A673 (cell line): ENCODE measurements at regions not wholly inside any gene's neighbourhood (a gene's known extent, or its start where the extent isn't known, plus 50 kb on each side); places are given as distances from the start of the nearest gene placed in this dataset.

Experiments
- BruUV-seq: library from RNA; stranded (reverse); fragments of 400-500 nt; replicated peaks from 2 replicates; lab custom pipeline; 2021; lab: Mats Ljungman, UMichigan
- CTCF ChIA-PET: fragments of 300-600 bp; sonication (Branson Sonifier 250); formaldehyde crosslinking; loops from one replicate; lab custom pipeline; 2022; ENCODE audit warnings: antibody characterized with exemption; lab: Charles Lee
- POLR2A ChIA-PET: fragments of 300-600 bp; sonication (Branson Sonifier 250); formaldehyde crosslinking; loops from one replicate; lab custom pipeline; 2022; ENCODE audit warnings: antibody characterized with exemption; ENCODE audit not compliant: low non-redundant PET; lab: Charles Lee
- DNase-seq: peaks from one replicate; pipeline ENCODE4 v3.0.0-alpha.2; 2015; ENCODE audit warnings: low spot score
- H3K27ac ChIP-seq: fragments of 200-600 bp; sonication (generic); 2 replicates; pipeline ENCODE4 v1.5.1; 2016; ENCODE audit warnings: mixed run types, low read depth, mild to moderate bottlenecking, mixed read lengths, antibody characterized with exemption, low read length; ENCODE audit not compliant: poor library complexity, severe bottlenecking
- H3K27me3 ChIP-seq: fragments of 200-600 bp; sonication (generic); replicated peaks from 2 replicates; pipeline ENCODE4 v1.6.1; 2017; ENCODE audit warnings: mixed run types, low read depth, mild to moderate bottlenecking, mixed read lengths, antibody characterized with exemption, low read length; ENCODE audit not compliant: insufficient read depth, poor library complexity
- H3K36me3 ChIP-seq: fragments of 200-600 bp; sonication (generic); 2 replicates; pipeline ENCODE4 v1.6.1; 2016; ENCODE audit warnings: mixed run types, mild to moderate bottlenecking, mixed read lengths, antibody characterized with exemption, low read length; ENCODE audit not compliant: insufficient read depth, poor library complexity, severe bottlenecking
- H3K4me1 ChIP-seq: fragments of 200-600 bp; sonication (generic); 2 replicates; pipeline ENCODE4 v1.6.1; 2017; ENCODE audit warnings: mixed run types, mild to moderate bottlenecking, mixed read lengths, antibody characterized with exemption, low read length; ENCODE audit not compliant: insufficient read depth, poor library complexity, severe bottlenecking
- H3K4me3 ChIP-seq: fragments of 200-600 bp; sonication (generic); 2 replicates; pipeline ENCODE4 v1.5.1; 2016; ENCODE audit warnings: low read depth, mixed run types, mild to moderate bottlenecking, mixed read lengths, low read length; ENCODE audit not compliant: poor library complexity, severe bottlenecking
- H3K9me3 ChIP-seq: fragments of 200-600 bp; sonication (generic); 2 replicates; pipeline ENCODE4 v1.6.1; 2016; ENCODE audit warnings: mixed run types, low read depth, mild to moderate bottlenecking, mixed read lengths, antibody characterized with exemption, low read length; ENCODE audit not compliant: poor library complexity, severe bottlenecking
- EZH2 ChIP-seq: fragments of 200-600 bp; sonication (generic); IDR thresholded peaks from 2 replicates; pipeline ENCODE4 v1.6.1; 2017; ENCODE audit warnings: borderline replicate concordance, low read depth, mild to moderate bottlenecking, mixed read lengths, antibody characterized with exemption, low read length; ENCODE audit not compliant: poor library complexity, severe bottlenecking
- intact Hi-C: fragments of 100-400 bp; cut with micrococcal nuclease; formaldehyde crosslinking; loops from one replicate; pipeline ENCODE4 v1.10.0; 2022; ENCODE audit not compliant: unreplicated experiment
- TF ChIP-seq, protein P1 (sequence below): fragments of 300-800, 200-600 bp; sonication (generic); conservative IDR thresholded peaks from 2 replicates; pipeline ENCODE4 v1.5.1; 2017; ENCODE audit warnings: low read depth, mild to moderate bottlenecking, antibody characterized with exemption, low read length, moderate library complexity, mixed read lengths

GRCh38 chr14:94935706-94936300 lies 165.9 kb upstream of the GSC start:
- Histone ChIP-seq H3K27ac (no peak overlapping the region), H3K4me1 (peaks cover 20% of the 10 kb centered on the region), H3K27me3 (no peaks in the 10 kb centered on the region), H3K36me3 (no peaks in the 10 kb centered on the region), H3K4me3 (no peak overlapping the region), H3K9me3 (no peaks in the 10 kb centered on the region)
- intact Hi-C loops = loop anchor here (2.0 kb wide), 1 partner anchor 67 kb away; no protein-coding TSS in a partner anchor
- BruUV-seq = no TSS peak
- ChIA-PET CTCF (no interaction called here), POLR2A (no interaction called here)
- TF ChIP-seq EZH2 = no peak
- TF ChIP-seq, protein P1, sequence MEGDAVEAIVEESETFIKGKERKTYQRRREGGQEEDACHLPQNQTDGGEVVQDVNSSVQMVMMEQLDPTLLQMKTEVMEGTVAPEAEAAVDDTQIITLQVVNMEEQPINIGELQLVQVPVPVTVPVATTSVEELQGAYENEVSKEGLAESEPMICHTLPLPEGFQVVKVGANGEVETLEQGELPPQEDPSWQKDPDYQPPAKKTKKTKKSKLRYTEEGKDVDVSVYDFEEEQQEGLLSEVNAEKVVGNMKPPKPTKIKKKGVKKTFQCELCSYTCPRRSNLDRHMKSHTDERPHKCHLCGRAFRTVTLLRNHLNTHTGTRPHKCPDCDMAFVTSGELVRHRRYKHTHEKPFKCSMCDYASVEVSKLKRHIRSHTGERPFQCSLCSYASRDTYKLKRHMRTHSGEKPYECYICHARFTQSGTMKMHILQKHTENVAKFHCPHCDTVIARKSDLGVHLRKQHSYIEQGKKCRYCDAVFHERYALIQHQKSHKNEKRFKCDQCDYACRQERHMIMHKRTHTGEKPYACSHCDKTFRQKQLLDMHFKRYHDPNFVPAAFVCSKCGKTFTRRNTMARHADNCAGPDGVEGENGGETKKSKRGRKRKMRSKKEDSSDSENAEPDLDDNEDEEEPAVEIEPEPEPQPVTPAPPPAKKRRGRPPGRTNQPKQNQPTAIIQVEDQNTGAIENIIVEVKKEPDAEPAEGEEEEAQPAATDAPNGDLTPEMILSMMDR = no peak
- no peak for DNase-seq

- no peak overlapping the region for H3K4me3 ChIP-seq
- BruUV-seq = no TSS peak
- ChIA-PET POLR2A (no interaction called here), CTCF (no interaction called here)
- H3K36me3 ChIP-seq = no peaks in the 10 kb centered on the region
- no peak for DNase-seq
- H3K9me3 ChIP-seq = no peaks in the 10 kb centered on the region
- H3K27me3 ChIP-seq = no peaks in the 10 kb centered on the region
- H3K27ac ChIP-seq = no peak overlapping the region
- intact Hi-C loops = no loop called here
- peaks cover 20% of the 10 kb centered on the region for H3K4me1 ChIP-seq
- TF ChIP-seq EZH2 = no peak
- TF ChIP-seq, protein P1 = no peak
Observed at GRCh38 chr14:94934276-94934810, 164.4 kb upstream of the GSC start.

DNA sequence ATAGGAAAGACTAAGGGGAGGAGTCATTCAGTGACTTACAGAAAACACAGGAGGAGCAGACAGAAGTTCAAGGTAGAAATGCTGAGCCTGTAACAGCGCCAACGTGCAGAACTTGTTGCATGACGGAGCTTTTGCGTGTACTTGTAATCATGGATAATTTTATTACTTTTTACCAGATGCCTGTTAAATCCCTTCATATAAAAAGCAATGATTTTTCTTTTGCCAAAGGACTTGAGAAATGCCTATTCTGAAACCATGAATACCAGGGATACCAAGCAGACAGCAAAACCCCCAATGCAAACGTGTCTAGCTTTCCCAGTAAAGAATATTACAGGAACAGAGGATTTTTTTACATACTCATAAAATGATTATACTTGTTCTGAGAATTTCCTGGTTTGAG lies 163.6 kb upstream of the GSC start:
- ChIA-PET CTCF (no interaction called here), POLR2A (no interaction called here)
- DNase-seq = no peak
- Histone ChIP-seq H3K4me3 (no peak overlapping the region), H3K36me3 (no peaks in the 10 kb centered on the region), H3K9me3 (no peaks in the 10 kb centered on the region), H3K27me3 (no peaks in the 10 kb centered on the region), H3K4me1 (peaks cover 20% of the 10 kb centered on the region), H3K27ac (no peak overlapping the region)
- no TSS peak for BruUV-seq
- TF ChIP-seq EZH2 = no peak
- TF ChIP-seq, protein P1 = no peak
- intact Hi-C loops = no loop called here
